NCI-H2081 (cell line): ENCODE measurements at regions not wholly inside any gene's neighbourhood (a gene's known extent, or its start where the extent isn't known, plus 50 kb on each side); places are given as distances from the start of the nearest gene placed in this dataset.

Source experiments
- DNase-seq, 2 experiments: peaks; one replicate each; lab custom pipeline; 2025; lab: John Stamatoyannopoulos, UW

GRCh38 chr1:4273243-4273642 is 373.2 kb upstream of the C1orf174 start:
- DNase-seq = no peak

DNA sequence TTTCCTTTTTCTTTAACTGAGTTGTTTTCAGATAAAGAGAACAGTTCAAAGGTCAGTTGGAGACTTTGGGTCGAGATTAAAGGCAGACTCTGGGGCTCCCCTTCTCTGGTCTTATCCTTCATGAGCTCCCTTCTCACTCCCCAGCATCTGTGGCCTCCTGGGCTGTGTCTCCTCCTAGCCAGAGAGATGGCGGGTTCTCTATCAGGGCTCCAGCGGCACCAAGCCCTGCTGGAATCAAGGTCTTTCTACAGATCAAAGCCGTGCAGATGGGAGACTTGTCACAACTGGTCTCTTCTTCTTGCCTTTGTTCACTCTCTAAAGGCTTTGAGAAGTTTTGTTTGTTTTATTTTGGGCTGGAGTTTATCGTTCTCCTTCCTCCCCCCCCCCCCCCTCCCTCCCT is 373.7 kb upstream of the C1orf174 start:
- no peak for DNase-seq

- no peak for DNase-seq
Observed at GRCh38 chr1:4275083-4275482, 375.0 kb upstream of the C1orf174 start.

DNA sequence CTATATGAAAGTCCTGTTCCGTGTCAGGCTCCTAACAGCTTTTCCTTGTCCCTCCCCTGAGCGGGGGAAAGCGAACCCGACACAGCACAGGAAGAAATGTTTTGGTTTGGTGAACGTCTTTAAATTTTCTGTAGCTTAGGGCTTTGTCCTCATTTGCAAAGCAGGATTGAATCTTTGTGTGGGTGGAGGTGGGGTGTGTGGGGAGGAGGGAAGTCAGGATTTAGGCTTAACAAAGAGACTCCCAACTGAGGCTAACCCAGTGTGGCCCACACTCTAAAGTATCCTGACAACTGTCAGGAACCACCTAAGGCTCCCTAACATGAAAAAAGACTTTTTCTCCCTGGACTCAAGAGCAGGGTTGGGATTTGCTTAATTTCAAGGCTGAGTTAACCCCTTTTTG is 376.2 kb upstream of the C1orf174 start:
- DNase-seq = no peak

DNA sequence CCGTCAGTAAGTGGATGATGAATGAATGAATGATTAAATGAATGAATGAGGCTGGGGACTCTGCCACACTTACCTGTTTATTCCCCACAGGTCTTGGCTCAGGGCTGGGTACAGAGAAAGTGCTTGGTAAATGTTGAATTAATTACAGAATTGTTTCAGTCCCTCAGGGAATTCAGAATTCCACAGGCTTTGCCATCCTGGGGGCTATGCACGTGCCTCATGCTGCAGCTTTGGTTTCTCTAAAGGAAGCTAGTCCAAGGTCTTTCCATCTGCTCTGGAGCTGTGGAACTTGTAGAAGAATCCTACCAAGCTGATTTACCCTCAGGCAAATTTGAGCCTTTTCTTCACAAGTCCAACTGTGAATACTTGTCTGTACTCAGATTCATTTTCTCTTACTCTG is 376.8 kb upstream of the AJAP1 start:
- no peak for DNase-seq

GRCh38 chr1:4284976-4285375 is 369.4 kb upstream of the AJAP1 start:
- DNase-seq = no peak

- DNase-seq = no peak
Observed at GRCh38 chr1:4292861-4293260, 361.5 kb upstream of the AJAP1 start.

GRCh38 chr1:4298361-4299083 is 355.9 kb upstream of the AJAP1 start:
- no peak for DNase-seq

- DNase-seq = no peak
Observed at GRCh38 chr1:4301007-4301406, 353.4 kb upstream of the AJAP1 start.

DNA sequence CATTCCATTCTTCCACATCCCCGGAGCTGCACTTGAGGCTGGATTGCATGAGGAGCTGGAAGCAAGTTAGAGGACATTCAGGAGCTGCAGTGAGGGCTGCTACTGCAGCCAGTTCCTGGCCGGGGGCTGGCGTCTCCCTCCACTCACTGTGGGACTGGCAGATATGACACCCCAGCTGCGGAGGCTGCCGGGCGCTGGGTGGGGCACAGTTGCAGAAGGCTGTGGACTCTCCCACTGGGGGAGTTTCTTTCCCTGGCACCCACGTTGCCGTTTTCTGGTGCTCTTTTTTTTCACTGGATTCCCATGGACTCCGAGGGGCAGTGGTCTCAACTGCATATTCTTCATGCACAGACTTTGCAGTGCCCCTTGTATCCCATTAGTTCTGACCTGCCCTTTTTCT is 351.1 kb upstream of the AJAP1 start:
- DNase-seq = no peak

- DNase-seq = no peak
Observed at GRCh38 chr1:4305526-4306301, 348.7 kb upstream of the AJAP1 start.

DNA sequence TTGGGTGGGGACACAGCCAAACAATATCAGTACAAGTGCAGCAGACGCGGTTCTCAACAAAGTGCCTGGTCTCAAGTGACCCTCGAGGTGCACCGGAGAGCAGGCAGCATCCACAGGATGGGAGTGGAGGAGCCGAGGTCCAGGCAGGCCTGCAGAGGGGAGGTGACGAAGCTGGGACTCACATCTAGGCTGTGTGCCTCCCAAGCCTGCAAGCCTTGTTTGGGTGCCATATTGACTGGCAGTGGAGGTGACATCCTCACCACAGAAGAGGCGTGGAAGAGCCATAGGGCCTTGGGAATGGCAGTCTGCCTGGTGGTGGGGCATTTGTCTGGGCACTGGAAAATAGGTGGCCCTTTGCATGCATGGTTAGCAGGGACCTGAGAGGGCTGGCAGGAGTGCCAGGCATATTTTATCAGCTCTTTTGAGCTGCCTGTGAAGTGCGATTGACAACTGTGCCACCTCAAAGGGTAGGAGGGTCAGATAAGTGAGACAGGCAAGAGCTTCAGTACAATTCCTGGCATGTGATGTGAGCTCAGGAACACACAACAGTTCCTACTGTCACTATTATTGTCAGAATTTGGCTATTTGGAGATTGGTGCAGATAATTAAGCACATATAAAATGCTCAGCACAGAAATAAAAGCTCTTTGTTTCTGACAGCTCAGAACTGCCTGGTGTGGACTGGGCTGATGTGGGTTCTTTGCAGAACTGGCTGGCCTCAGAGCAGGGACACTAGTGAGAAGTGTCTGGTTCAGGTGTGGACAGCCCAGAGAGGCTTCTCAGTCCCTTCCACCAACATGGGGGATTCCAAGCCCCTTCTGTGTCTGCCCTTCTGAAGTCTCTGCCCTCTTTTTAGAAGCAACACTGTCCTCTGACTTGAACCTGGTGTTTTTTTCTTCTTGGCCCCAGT is 347.6 kb upstream of the AJAP1 start:
- DNase-seq = no peak

DNA sequence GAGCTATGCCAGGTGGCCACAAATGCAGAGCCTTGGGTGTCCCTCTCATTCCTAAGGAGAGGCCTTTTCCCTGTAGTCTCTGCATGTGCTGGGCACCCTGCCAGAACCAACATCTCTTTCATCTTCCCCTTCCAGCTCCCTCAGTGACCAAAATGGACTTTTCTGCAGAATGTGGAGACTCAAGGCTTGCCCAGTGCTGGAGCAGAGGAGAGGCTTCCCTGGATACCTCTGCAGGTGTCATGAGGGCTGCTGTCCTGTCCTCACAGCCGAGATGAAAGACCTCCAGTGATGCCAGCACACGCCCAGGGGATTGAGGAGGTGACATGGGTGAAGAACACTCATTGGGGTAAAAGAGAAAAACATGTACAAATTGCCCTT is 347.0 kb upstream of the AJAP1 start:
- no peak for DNase-seq

DNA sequence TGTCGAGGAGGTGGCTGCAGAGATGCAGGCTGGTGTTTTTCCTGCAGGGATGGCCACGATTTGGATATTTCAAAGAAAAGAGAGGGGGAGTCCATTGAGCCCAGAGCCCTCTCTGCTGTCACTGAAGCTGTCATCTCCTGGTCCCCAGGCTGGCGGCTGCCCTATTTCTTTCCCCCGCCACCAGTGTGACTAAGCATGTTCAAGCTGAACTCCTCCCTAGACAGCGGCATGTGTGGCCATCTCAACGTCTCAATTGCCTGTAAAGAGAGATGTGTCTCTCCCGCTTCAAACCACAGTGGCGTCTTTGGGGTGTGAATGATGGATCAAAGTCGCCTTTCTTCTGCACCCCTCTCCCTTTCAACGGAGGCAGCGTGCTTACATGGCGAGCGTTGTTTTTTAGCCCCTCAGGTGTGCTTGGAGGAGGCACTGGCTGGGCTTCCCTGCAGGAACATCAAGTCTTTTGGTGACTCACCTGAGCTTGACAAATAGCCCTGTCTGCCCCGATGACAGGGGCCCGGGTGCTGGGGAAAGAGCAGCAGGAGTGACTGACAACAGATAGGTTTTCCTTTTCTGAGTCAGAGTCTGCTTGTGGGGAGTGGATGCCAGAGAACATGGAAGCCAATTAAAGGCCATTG is 346.4 kb upstream of the AJAP1 start:
- DNase-seq = no peak

DNA sequence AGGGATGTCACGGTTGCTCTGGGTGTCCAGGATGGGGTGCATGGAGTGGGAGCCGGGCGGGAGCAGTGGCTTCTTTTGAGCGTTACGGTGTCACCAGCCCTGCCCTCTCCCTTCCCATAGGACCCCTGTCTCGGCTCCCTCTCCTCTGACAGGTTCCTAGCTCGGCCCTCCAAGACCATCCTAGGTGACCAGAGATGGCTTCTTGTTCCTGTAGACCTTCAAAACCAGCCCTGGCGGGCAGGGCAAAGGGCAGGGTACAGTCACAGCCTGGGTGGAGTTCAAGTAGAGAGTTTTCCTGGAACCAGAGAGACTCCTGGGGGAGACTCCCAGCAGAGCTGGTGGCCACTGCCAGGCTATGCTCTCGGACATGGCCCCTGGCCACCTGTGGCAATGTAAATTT is 345.6 kb upstream of the AJAP1 start:
- no peak for DNase-seq

- no peak for DNase-seq
Observed at GRCh38 chr1:4309676-4310320, 344.6 kb upstream of the AJAP1 start.

GRCh38 chr1:4310396-4310923 is 343.9 kb upstream of the AJAP1 start:
- no peak for DNase-seq

DNA sequence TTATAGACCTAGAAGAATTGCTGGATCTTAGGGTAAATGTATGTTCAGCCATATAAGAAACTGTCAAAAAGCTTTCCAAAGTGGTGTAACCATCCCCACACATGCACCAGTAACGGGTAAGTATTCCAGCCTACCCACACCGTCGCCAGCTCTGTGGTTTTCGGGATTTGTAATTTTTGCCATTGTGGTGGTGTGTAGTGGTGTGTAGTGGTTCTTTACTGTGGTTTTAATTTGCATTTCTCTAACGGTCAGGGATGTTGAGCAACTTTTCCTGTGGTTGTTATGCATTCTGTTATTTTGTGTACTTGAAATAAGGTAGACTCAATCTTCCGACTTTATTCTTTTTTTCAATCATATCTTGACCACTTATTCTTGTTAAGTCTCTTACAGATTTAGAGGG is 342.4 kb upstream of the AJAP1 start:
- DNase-seq = no peak

- DNase-seq = no peak
Observed at GRCh38 chr1:4315202-4315601, 339.2 kb upstream of the AJAP1 start.

DNA sequence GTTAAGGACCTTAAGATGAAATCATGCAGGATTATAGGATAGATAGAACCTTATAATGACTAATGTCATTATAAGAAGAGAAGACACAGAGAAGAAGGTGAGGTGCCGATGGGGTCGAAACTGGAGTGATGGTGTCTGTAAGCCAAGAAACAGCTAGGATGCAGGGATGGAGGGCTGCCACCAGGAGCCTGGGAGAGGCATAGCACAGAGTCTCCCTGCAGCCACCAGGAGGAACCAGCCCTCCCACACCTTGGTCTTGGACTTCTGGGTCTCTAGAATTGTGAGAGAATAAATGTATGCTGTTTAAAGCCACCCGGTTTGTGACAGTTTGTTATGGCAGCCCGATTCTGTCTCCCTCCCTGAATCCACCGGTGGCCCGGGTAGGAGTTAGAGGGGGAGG is 337.2 kb upstream of the AJAP1 start:
- no peak for DNase-seq

DNA sequence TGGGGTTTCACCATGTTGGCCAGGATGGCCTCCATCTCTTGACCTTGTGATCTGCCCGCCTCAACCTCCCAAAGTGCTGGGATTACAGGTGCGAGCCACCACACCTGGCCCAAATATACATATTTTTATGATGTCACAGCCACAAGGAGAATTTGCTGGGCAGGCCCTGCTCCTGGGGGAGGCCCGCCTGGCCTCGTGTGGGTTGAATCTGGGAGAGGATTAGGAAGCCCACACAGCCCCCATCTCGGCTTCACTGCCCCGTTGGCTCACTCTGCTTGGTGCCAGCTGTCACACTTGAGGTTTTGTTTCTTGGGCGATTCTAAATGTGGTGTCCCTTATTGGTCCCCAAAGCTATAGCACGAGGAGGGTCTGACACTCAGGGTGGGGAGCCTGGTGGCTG is 335.7 kb upstream of the AJAP1 start:
- DNase-seq = no peak
